ENCODE measurements at regions not wholly inside any gene's neighbourhood (a gene's known extent, or its start where the extent isn't known, plus 50 kb on each side); places are given as distances from the start of the nearest gene placed in this dataset.
"Not testable (repeated sequence)": the region's sequence is repeated elsewhere in the genome, so short reads cannot be mapped to it uniquely, and the experiment has no call there.

DNA sequence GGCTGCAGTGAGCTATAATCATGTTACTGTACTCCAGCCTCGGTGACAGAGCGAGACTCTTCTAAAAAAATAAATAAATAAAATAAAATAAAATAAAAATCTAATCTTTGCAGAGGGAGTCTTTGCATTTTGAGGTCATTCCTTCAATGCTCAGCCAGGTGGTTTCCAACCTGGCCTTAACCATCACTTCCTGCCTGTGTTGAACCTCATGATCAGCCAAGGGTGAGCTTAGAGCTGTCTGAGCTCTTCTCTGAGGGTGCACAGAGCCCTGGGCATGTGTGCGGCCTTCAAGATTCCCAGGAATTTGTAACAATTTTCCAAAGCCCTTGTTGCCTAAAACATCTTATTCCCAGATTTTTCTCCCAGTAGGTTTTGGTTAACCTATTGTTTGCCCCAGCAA, 94.3 kb downstream of the KCNJ12 start:
- not testable (repeated sequence) for H3K27me3 ChIP-seq (ENCODE audit: insufficient read depth, low read length); H3K79me2 ChIP-seq (ENCODE audit: insufficient read depth, low read length); H3K4me1 ChIP-seq (ENCODE audit: insufficient read depth, low read length); H2AFZ ChIP-seq (ENCODE audit: low read length); H3K27ac ChIP-seq (ENCODE audit: low read depth, low read length); H4K20me1 ChIP-seq (ENCODE audit: insufficient read depth, low read length); DNase-seq (ENCODE audit: insufficient read length, low spot score, missing footprints); H3K4me3 ChIP-seq (ENCODE audit: insufficient read depth, low read length); H3K36me3 ChIP-seq (ENCODE audit: insufficient read depth, low read length); H3K9me3 ChIP-seq (ENCODE audit: low read depth, low read length); H3K4me2 ChIP-seq (ENCODE audit: insufficient read depth, low read length)

DNA sequence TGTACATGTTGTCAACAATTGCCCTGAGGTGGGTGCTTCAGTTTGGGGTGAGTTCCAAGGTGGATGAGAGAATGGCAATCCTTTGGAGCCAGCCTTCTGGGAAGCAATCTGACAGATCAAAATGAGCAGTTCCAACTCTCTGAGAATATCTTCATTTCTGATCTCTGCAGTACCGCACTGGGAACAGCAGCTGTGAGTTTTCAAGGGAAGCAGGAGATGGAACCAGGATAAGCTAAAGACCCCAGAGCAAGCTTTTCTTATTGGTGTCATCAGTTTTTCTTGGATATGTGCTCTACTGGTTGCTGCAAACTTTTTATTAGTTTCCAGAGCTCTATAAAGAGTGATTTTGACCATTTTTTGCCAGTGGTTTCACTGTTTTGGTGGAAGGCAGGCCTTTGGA, 94.7 kb downstream of the KCNJ12 start:
- Histone ChIP-seq H3K27ac (ENCODE audit: low read depth, low read length) (no peak overlapping the region), H3K79me2 (ENCODE audit: insufficient read depth, low read length) (no peaks in the 10 kb centered on the region), H3K36me3 (ENCODE audit: insufficient read depth, low read length) (no peaks in the 10 kb centered on the region), H2AFZ (ENCODE audit: low read length) (no peak overlapping the region), H3K9me3 (ENCODE audit: low read depth, low read length) (no peaks in the 10 kb centered on the region), H3K4me1 (ENCODE audit: insufficient read depth, low read length) (no peaks in the 10 kb centered on the region), H3K27me3 (ENCODE audit: insufficient read depth, low read length) (peaks cover 9% of the 10 kb centered on the region), H3K4me2 (ENCODE audit: insufficient read depth, low read length) (no peak overlapping the region), H4K20me1 (ENCODE audit: insufficient read depth, low read length) (no peaks in the 10 kb centered on the region), H3K4me3 (ENCODE audit: insufficient read depth, low read length) (no peak overlapping the region)
- no peak for DNase-seq (ENCODE audit: insufficient read length, low spot score, missing footprints)
- TF ChIP-seq, protein P1, sequence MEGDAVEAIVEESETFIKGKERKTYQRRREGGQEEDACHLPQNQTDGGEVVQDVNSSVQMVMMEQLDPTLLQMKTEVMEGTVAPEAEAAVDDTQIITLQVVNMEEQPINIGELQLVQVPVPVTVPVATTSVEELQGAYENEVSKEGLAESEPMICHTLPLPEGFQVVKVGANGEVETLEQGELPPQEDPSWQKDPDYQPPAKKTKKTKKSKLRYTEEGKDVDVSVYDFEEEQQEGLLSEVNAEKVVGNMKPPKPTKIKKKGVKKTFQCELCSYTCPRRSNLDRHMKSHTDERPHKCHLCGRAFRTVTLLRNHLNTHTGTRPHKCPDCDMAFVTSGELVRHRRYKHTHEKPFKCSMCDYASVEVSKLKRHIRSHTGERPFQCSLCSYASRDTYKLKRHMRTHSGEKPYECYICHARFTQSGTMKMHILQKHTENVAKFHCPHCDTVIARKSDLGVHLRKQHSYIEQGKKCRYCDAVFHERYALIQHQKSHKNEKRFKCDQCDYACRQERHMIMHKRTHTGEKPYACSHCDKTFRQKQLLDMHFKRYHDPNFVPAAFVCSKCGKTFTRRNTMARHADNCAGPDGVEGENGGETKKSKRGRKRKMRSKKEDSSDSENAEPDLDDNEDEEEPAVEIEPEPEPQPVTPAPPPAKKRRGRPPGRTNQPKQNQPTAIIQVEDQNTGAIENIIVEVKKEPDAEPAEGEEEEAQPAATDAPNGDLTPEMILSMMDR (IDR thresholded peaks at IDR 0.05; ENCODE audit: extremely low read depth, low read depth, low read length), result no peak

DNA sequence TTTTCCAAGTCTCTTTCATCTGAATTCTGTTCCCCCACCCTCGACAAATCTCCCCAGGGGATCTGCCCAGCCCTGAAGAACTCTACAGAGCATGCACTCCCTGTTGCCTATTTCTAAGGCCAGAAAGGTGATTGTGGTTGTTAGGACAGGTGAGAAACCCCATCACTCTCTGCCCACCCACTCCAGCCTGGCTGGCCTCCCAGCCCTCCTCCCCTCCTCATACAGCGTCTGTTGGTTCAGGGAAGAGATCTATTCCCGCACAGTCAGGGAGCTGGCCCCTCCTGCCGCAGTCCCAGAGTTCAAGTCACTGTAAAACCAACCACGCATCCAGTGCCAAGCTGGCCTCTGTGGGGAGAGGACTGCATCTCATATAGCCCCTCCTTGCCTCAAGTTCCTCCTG, 98.7 kb downstream of the KCNJ12 start:
- no peaks in the 10 kb centered on the region for H4K20me1 ChIP-seq (ENCODE audit: insufficient read depth, low read length)
- H3K9me3 ChIP-seq (ENCODE audit: low read depth, low read length), result no peaks in the 10 kb centered on the region
- H3K4me1 ChIP-seq (ENCODE audit: insufficient read depth, low read length), result no peaks in the 10 kb centered on the region
- H3K27me3 ChIP-seq (ENCODE audit: insufficient read depth, low read length), result peaks cover 19% of the 10 kb centered on the region
- H3K4me3 ChIP-seq (ENCODE audit: insufficient read depth, low read length), result no peak overlapping the region
- no peaks in the 10 kb centered on the region for H3K79me2 ChIP-seq (ENCODE audit: insufficient read depth, low read length)
- H3K36me3 ChIP-seq (ENCODE audit: insufficient read depth, low read length), result no peaks in the 10 kb centered on the region
- no peak overlapping the region for H3K4me2 ChIP-seq (ENCODE audit: insufficient read depth, low read length)
- H3K27ac ChIP-seq (ENCODE audit: low read depth, low read length), result no peak overlapping the region
- H2AFZ ChIP-seq (ENCODE audit: low read length), result no peak overlapping the region
- DNase-seq (ENCODE audit: insufficient read length, low spot score, missing footprints), result no peak
- TF ChIP-seq, protein P1 (IDR thresholded peaks at IDR 0.05; ENCODE audit: extremely low read depth, low read depth, low read length), result no peak

DNA sequence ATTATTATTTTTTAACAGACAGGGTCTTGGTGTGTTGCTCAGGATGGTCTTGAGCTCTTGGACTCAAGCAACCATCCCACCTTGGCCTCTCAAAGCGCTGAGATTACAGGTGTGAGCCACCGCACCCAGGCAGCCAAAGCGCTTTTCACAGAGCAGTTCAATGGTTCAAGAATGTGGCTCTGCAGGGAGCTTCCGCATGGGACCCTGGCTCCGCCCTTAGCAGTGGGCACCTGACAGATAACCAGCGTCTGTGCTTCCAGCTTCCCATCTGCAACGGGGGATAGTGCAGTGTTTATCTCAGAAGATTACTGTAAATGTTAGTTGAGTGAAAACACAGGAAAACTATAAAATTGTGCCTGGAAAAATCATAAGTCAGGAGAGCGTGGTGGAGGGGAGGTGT, 99.4 kb downstream of the KCNJ12 start:
- TF ChIP-seq, protein P1 (IDR thresholded peaks at IDR 0.05; ENCODE audit: extremely low read depth, low read depth, low read length), result no peak
- Histone ChIP-seq H2AFZ (ENCODE audit: low read length) (no peak overlapping the region), H3K4me1 (ENCODE audit: insufficient read depth, low read length) (no peaks in the 10 kb centered on the region), H3K4me2 (ENCODE audit: insufficient read depth, low read length) (no peak overlapping the region), H4K20me1 (ENCODE audit: insufficient read depth, low read length) (no peaks in the 10 kb centered on the region), H3K79me2 (ENCODE audit: insufficient read depth, low read length) (no peaks in the 10 kb centered on the region), H3K27me3 (ENCODE audit: insufficient read depth, low read length) (peaks cover 19% of the 10 kb centered on the region), H3K27ac (ENCODE audit: low read depth, low read length) (no peak overlapping the region), H3K36me3 (ENCODE audit: insufficient read depth, low read length) (no peaks in the 10 kb centered on the region), H3K4me3 (ENCODE audit: insufficient read depth, low read length) (no peak overlapping the region), H3K9me3 (ENCODE audit: low read depth, low read length) (no peaks in the 10 kb centered on the region)
- DNase-seq (ENCODE audit: insufficient read length, low spot score, missing footprints), result no peak

DNA sequence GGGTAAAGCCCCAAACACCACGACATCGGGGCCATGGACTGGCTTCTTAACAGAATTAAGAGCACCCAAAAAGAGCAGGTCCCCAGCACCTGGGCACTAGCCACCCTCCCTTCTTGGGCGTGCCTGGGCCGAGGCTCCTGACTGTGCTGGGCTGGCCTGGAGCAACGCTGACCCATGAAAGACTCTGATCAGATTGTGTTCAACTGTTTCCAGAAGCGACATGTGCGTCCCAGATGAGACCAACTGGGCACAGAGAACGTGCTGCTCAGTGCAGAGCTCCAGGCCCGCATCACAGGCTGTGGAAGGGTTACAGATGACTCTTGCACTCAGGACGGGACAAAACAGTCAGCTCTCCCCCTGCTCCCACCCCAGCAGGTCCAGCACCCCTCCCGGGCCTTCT, 100.7 kb downstream of the KCNJ12 start:
- Histone ChIP-seq H3K27me3 (ENCODE audit: insufficient read depth, low read length) (peaks cover 15% of the 10 kb centered on the region), H3K9me3 (ENCODE audit: low read depth, low read length) (no peaks in the 10 kb centered on the region), H2AFZ (ENCODE audit: low read length) (no peak overlapping the region), H3K4me2 (ENCODE audit: insufficient read depth, low read length) (no peak overlapping the region), H4K20me1 (ENCODE audit: insufficient read depth, low read length) (no peaks in the 10 kb centered on the region), H3K27ac (ENCODE audit: low read depth, low read length) (no peak overlapping the region), H3K4me1 (ENCODE audit: insufficient read depth, low read length) (no peaks in the 10 kb centered on the region), H3K4me3 (ENCODE audit: insufficient read depth, low read length) (no peak overlapping the region), H3K36me3 (ENCODE audit: insufficient read depth, low read length) (no peaks in the 10 kb centered on the region), H3K79me2 (ENCODE audit: insufficient read depth, low read length) (no peaks in the 10 kb centered on the region)
- TF ChIP-seq, protein P1 (IDR thresholded peaks at IDR 0.05; ENCODE audit: extremely low read depth, low read depth, low read length), result no peak
- DNase-seq (ENCODE audit: insufficient read length, low spot score, missing footprints), result no peak
